Lung (tissue), 11 donors: ENCODE measurements at regions not wholly inside any gene's neighbourhood (a gene's known extent, or its start where the extent isn't known, plus 50 kb on each side); places are given as distances from the start of the nearest gene placed in this dataset.

Experiments used
- ATAC-seq: fragments of 200-7000 bp; cut with Tn5 transposase; one replicate; pipeline ENCODE4 v1.9.1; 2020; ENCODE audit warnings: moderate number of reproducible peaks; ENCODE audit not compliant: insufficient read depth, low FRiP score
- DNase-seq, 3 donors: peaks; one replicate each; pipeline ENCODE4 v3.0.0-alpha.2; 2013 to 2017
- H3K27ac ChIP-seq, 2 donors: one replicate each; pipeline ENCODE4 v1.5.1; 2013; ENCODE audit warnings: mild to moderate bottlenecking in 2 of 2, moderate library complexity in 2 of 2, control low read depth in 1 of 2, inconsistent platforms in 1 of 2, low read depth in 1 of 2, low read length in 1 of 2
- H3K27me3 ChIP-seq, 3 donors: one replicate each; pipeline ENCODE4 v1.5.1; 2013; ENCODE audit warnings: low read length in 2 of 3; ENCODE audit not compliant: control insufficient read depth in 3 of 3, insufficient read depth in 3 of 3
- H3K36me3 ChIP-seq, 4 donors: one replicate each; pipeline ENCODE4 v1.5.1; 2013; ENCODE audit warnings: low read length in 4 of 4, mild to moderate bottlenecking in 1 of 4, moderate library complexity in 1 of 4; ENCODE audit not compliant: control insufficient read depth in 4 of 4, insufficient read depth in 4 of 4
- H3K4me1 ChIP-seq, 5 donors: one replicate each; pipeline ENCODE4 v1.5.1; 2013; ENCODE audit warnings: low read length in 5 of 5, mild to moderate bottlenecking in 2 of 5, moderate library complexity in 1 of 5; ENCODE audit not compliant: control insufficient read depth in 5 of 5, insufficient read depth in 5 of 5
- H3K4me3 ChIP-seq: one replicate; pipeline ENCODE4 v1.5.1; 2013; ENCODE audit warnings: mild to moderate bottlenecking, control low read depth, moderate library complexity
- H3K9ac ChIP-seq, 2 donors: one replicate each; pipeline ENCODE4 v1.5.1; 2013; ENCODE audit warnings: low read length in 2 of 2, control low read depth in 1 of 2; ENCODE audit not compliant: insufficient read depth in 1 of 2
- H3K9me3 ChIP-seq, 4 donors: one replicate each; pipeline ENCODE4 v1.5.1; 2013; ENCODE audit warnings: low read length in 3 of 4, mild to moderate bottlenecking in 1 of 4, moderate library complexity in 1 of 4; ENCODE audit not compliant: control insufficient read depth in 4 of 4, insufficient read depth in 3 of 4
- WGBS, 2 donors: extraction: QIAGEN DNeasy Blood & Tissue Kit; methylation state at CpG; one replicate each; pipeline ENCODE4 v1.1.7; 2013; 5-methylcytosine and 5-hydroxymethylcytosine counted together
- TF ChIP-seq, protein P1 (sequence below): IDR thresholded peaks from 2 replicates; pipeline ENCODE4 v1.5.1; 2012; ENCODE audit warnings: mild to moderate bottlenecking; ENCODE audit errors: control extremely low read depth, extremely low read depth
- donor health status: control.
- donor health status: control.
- donor health status: Bipolar disorder and iron deficiency.
- donor health status: healthy.
- donor health status: DM: yes; HTN: yes; CAD: no.

- H3K27me3 ChIP-seq = peaks cover 0 to 14% (median 0%) of the 10 kb centered on the region in 3 donors
- no peak for ATAC-seq
- 67 to 71% methylated on average over 1 of the region's 1 CpG for WGBS, 2 donors
- H3K27ac ChIP-seq = no peak overlapping the region
- TF ChIP-seq, protein P1, sequence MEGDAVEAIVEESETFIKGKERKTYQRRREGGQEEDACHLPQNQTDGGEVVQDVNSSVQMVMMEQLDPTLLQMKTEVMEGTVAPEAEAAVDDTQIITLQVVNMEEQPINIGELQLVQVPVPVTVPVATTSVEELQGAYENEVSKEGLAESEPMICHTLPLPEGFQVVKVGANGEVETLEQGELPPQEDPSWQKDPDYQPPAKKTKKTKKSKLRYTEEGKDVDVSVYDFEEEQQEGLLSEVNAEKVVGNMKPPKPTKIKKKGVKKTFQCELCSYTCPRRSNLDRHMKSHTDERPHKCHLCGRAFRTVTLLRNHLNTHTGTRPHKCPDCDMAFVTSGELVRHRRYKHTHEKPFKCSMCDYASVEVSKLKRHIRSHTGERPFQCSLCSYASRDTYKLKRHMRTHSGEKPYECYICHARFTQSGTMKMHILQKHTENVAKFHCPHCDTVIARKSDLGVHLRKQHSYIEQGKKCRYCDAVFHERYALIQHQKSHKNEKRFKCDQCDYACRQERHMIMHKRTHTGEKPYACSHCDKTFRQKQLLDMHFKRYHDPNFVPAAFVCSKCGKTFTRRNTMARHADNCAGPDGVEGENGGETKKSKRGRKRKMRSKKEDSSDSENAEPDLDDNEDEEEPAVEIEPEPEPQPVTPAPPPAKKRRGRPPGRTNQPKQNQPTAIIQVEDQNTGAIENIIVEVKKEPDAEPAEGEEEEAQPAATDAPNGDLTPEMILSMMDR = no peak
- no peak for DNase-seq
- no peaks in the 10 kb centered on the region for H3K36me3 ChIP-seq
- no peak overlapping the region for H3K9ac ChIP-seq
- H3K4me3 ChIP-seq = no peak overlapping the region
- no peaks in the 10 kb centered on the region for H3K9me3 ChIP-seq
- peaks cover 0 to 14% (median 0%) of the 10 kb centered on the region in 5 donors for H3K4me1 ChIP-seq
Measured at GRCh38 chr20:24739746-24740145, 209.3 kb upstream of the CST7 start.

GRCh38 chr20:24741493-24742072, 207.5 kb upstream of the CST7 start:
- ATAC-seq (no peak), DNase-seq (no peak)
- no peak overlapping the region for H3K9ac ChIP-seq
- H3K36me3 ChIP-seq = no peaks in the 10 kb centered on the region
- H3K4me3 ChIP-seq = no peak overlapping the region
- no peak overlapping the region for H3K27ac ChIP-seq
- TF ChIP-seq, protein P1 = no peak
- H3K4me1 ChIP-seq = peaks cover 0 to 6% (median 0%) of the 10 kb centered on the region in 5 donors
- no peaks in the 10 kb centered on the region for H3K9me3 ChIP-seq
- peaks cover 0 to 3% (median 0%) of the 10 kb centered on the region in 3 donors for H3K27me3 ChIP-seq
- 88 to 94% methylated on average over 11 of the region's 11 CpGs for WGBS, 2 donors

DNA sequence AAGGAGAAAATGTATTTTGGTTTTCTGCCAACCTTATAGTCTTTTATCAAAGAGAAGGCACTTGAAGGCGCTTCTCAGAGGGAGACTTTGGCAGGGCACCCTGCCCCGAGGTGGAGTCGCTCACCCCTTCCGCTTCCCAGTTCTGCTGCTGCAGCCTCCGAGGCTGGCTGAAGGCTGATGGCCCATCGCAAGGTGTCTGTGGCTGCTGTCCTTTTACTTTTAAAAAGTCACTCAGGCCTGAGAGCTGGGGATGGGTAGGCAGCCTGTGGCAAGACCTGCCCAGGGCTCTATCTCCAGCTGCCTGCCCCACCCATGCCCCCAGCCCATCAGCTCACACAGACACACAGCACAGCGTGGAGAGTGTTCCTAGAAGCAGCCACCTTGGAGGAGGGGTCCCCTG, 206.6 kb upstream of the CST7 start:
- WGBS, 2 donors = 64 to 83% methylated on average over 7 of the region's 7 CpGs
- Histone ChIP-seq H3K27ac (no peak overlapping the region), H3K27me3 (peaks cover 0 to 3% (median 0%) of the 10 kb centered on the region in 3 donors), H3K36me3 (no peaks in the 10 kb centered on the region), H3K9ac (no peak overlapping the region), H3K4me3 (no peak overlapping the region), H3K9me3 (no peaks in the 10 kb centered on the region), H3K4me1 (peaks cover 0 to 4% (median 0%) of the 10 kb centered on the region in 5 donors)
- ATAC-seq (no peak), DNase-seq (no peak)
- TF ChIP-seq, protein P1 = no peak

DNA sequence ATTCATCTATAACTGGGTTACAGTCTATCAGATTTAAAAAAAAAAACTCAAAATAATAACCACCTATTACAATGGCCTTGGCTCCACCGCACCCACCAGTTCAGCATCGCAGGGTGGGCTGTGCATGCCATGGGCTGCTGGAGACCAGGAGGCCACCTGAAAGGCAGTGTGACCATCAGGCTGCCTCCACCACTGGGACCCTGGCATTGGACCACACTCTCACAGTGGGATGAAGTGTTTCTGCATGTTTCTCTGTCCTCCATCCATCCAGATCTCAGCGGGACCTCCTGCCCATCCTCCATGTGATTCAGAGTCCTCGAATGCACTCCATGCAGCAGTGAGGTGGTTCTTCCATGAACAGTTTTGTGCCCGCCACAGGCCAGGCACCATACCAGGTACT, 206.1 kb upstream of the CST7 start:
- Histone ChIP-seq H3K9ac (no peak overlapping the region), H3K36me3 (no peaks in the 10 kb centered on the region), H3K27ac (no peak overlapping the region), H3K4me3 (no peak overlapping the region), H3K4me1 (peaks cover 0 to 9% (median 2%) of the 10 kb centered on the region in 5 donors), H3K9me3 (peaks cover 0 to 2% (median 0%) of the 10 kb centered on the region in 4 donors), H3K27me3 (peaks cover 0 to 3% (median 0%) of the 10 kb centered on the region in 3 donors)
- TF ChIP-seq, protein P1 = no peak
- DNase-seq = no peak
- WGBS, 2 donors = 92 to 95% methylated on average over 5 of the region's 5 CpGs
- ATAC-seq = no peak
